ENCODE measurements at regions not wholly inside any gene's neighbourhood (a gene's known extent, or its start where the extent isn't known, plus 50 kb on each side); places are given as distances from the start of the nearest gene placed in this dataset.
"Not testable (repeated sequence)": the region's sequence is repeated elsewhere in the genome, so short reads cannot be mapped to it uniquely, and the experiment has no call there.

GRCh38 chr10:3932597-3933375 is 147.8 kb upstream of the KLF6 start:
- no peak for DNase-seq (ENCODE audit: low spot score)

GRCh38 chr10:3931901-3932300 is 146.9 kb upstream of the KLF6 start:
- no peak for DNase-seq (ENCODE audit: low spot score)

GRCh38 chr10:3931224-3931623 is 146.2 kb upstream of the KLF6 start:
- no peak for DNase-seq (ENCODE audit: low spot score)

GRCh38 chr10:3928569-3928968 is 143.6 kb upstream of the KLF6 start:
- DNase-seq (ENCODE audit: low spot score) = no peak

- DNase-seq (ENCODE audit: low spot score) = no peak
These were observed 143.1 kb upstream of the KLF6 start for GRCh38 chr10:3928078-3928477.

GRCh38 chr10:3926675-3927525 is 141.9 kb upstream of the KLF6 start:
- no peak for DNase-seq (ENCODE audit: low spot score)

GRCh38 chr10:3926258-3926657 is 141.2 kb upstream of the KLF6 start:
- no peak for DNase-seq (ENCODE audit: low spot score)

GRCh38 chr10:3925184-3925583 is 140.2 kb upstream of the KLF6 start:
- no peak for DNase-seq (ENCODE audit: low spot score)

- DNase-seq (ENCODE audit: low spot score) = no peak
These were observed 139.3 kb upstream of the KLF6 start for GRCh38 chr10:3924344-3924743.

- DNase-seq (ENCODE audit: low spot score) = no peak
These were observed 138.0 kb upstream of the KLF6 start for GRCh38 chr10:3923033-3923432.

GRCh38 chr10:3919709-3920308 is 134.8 kb upstream of the KLF6 start:
- no peak for DNase-seq (ENCODE audit: low spot score)

GRCh38 chr10:3917392-3917791 is 132.4 kb upstream of the KLF6 start:
- not testable (repeated sequence) for DNase-seq (ENCODE audit: low spot score)

GRCh38 chr10:3914733-3915132 is 129.7 kb upstream of the KLF6 start:
- DNase-seq (ENCODE audit: low spot score) = no peak

- no peak for DNase-seq (ENCODE audit: low spot score)
These were observed 126.9 kb upstream of the KLF6 start for GRCh38 chr10:3911713-3912442.

GRCh38 chr10:3911241-3911640 is 126.2 kb upstream of the KLF6 start:
- no peak for DNase-seq (ENCODE audit: low spot score)

GRCh38 chr10:3909339-3909738 is 124.3 kb upstream of the KLF6 start:
- no peak for DNase-seq (ENCODE audit: low spot score)

- DNase-seq (ENCODE audit: low spot score) = no peak
These were observed 123.2 kb upstream of the KLF6 start for GRCh38 chr10:3908183-3908582.

- no peak for DNase-seq (ENCODE audit: low spot score)
These were observed 122.5 kb upstream of the KLF6 start for GRCh38 chr10:3907514-3907913.

GRCh38 chr10:3906511-3907111 is 121.6 kb upstream of the KLF6 start:
- no peak for DNase-seq (ENCODE audit: low spot score)

- DNase-seq (ENCODE audit: low spot score) = no peak
These were observed 119.5 kb upstream of the KLF6 start for GRCh38 chr10:3904419-3904960.

GRCh38 chr10:3902809-3903410 is 117.9 kb upstream of the KLF6 start:
- DNase-seq (ENCODE audit: low spot score) = no peak
